Ishikawa (cell line): ENCODE measurements at regions not wholly inside any gene's neighbourhood (a gene's known extent, or its start where the extent isn't known, plus 50 kb on each side); places are given as distances from the start of the nearest gene placed in this dataset.

Source experiments
- EGR1 ChIP-seq: IDR thresholded peaks from 2 replicates; pipeline ENCODE4 v1.6.1; 2012
- EP300 ChIP-seq: IDR thresholded peaks from 2 replicates; pipeline ENCODE4 v1.6.1; 2012; ENCODE audit warnings: borderline replicate concordance
- TF ChIP-seq, protein P1 (sequence below): IDR thresholded peaks from 2 replicates; pipeline ENCODE4 v1.6.1; 2012; ENCODE audit warnings: low read depth, mild to moderate bottlenecking

DNA sequence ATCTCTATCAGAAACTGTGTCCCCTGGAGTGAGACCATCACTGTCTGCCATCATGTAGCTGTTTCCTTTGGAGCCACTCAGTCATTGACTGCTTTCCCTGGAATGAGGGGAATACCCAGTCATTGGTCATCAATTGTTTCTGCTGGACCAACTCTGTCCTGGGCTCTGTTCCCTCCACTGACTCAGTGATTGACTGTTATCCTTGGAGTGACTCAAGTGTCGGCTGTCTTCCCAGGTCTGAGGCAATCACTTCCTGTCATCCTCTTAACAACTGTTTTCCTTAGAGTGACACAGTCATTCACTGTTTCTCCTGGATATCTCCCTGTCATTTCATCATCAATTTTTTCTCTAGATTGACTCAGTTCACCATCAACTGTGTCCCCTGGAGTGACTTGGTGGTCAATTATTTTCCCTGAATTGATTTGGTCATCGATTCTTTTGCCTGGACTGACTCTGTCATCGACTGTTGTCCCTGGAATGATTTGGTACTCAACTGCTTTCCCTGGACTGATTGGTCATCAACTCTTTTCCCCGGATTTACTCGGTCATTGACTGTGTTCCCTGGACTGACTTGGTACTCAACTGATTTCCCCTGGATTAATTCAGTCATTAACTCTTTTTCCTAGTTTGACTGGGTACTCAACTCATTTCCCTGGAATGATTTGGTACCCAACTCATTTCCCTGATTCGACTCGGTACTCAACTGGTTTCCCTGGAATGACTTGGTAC is 327.9 kb upstream of the VCX start:
- TF ChIP-seq, protein P1, sequence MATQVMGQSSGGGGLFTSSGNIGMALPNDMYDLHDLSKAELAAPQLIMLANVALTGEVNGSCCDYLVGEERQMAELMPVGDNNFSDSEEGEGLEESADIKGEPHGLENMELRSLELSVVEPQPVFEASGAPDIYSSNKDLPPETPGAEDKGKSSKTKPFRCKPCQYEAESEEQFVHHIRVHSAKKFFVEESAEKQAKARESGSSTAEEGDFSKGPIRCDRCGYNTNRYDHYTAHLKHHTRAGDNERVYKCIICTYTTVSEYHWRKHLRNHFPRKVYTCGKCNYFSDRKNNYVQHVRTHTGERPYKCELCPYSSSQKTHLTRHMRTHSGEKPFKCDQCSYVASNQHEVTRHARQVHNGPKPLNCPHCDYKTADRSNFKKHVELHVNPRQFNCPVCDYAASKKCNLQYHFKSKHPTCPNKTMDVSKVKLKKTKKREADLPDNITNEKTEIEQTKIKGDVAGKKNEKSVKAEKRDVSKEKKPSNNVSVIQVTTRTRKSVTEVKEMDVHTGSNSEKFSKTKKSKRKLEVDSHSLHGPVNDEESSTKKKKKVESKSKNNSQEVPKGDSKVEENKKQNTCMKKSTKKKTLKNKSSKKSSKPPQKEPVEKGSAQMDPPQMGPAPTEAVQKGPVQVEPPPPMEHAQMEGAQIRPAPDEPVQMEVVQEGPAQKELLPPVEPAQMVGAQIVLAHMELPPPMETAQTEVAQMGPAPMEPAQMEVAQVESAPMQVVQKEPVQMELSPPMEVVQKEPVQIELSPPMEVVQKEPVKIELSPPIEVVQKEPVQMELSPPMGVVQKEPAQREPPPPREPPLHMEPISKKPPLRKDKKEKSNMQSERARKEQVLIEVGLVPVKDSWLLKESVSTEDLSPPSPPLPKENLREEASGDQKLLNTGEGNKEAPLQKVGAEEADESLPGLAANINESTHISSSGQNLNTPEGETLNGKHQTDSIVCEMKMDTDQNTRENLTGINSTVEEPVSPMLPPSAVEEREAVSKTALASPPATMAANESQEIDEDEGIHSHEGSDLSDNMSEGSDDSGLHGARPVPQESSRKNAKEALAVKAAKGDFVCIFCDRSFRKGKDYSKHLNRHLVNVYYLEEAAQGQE, result no peak
- TF ChIP-seq EGR1 (no peak), EP300 (no peak)
